ENCODE measurements at regions not wholly inside any gene's neighbourhood (a gene's known extent, or its start where the extent isn't known, plus 50 kb on each side); places are given as distances from the start of the nearest gene placed in this dataset.
"Not testable (repeated sequence)": the region's sequence is repeated elsewhere in the genome, so short reads cannot be mapped to it uniquely, and the experiment has no call there.

DNA sequence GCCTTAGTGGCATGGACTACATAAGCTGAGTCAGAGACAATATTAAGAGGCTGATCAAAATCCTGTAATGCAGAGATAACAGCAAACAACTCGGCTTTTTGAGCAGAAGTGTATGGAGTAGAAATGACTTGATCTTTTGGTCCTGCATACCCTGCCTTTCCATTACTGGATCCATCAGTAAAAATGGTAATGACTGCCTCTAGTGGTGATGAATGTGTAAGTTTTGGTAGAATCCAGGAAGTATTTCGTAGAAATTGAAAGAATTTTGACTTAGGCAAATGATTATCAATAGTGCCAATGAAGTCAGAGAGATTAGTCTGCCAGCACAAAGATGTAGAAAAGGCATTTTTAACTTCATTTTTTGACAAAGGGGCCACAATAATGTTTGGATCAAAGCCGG is 146.4 kb upstream of the API5 start:
- 6% methylated on average over 3 of the region's 3 CpGs for WGBS (ENCODE audit: low lambda C conversion rate)
- POLR2A ChIA-PET; H3K27ac ChIP-seq (ENCODE audit: extremely low read length, insufficient read depth, low read length); H3K79me2 ChIP-seq (ENCODE audit: insufficient read depth, low read length); H2AFZ ChIP-seq (ENCODE audit: low read length); H3K9ac ChIP-seq (ENCODE audit: insufficient read depth, low read depth, low read length); ATAC-seq; H3K27me3 ChIP-seq (ENCODE audit: control insufficient read depth in 1 of 2, insufficient read depth in 2 of 2, low read length in 2 of 2); H3K9me3 ChIP-seq (ENCODE audit: low read length); H4K20me1 ChIP-seq (ENCODE audit: insufficient read depth, low read length); FAIRE-seq; H3K36me3 ChIP-seq (replicated peaks in 1 of 2; ENCODE audit: control insufficient read depth in 1 of 2, insufficient read depth in 2 of 2, low read length in 2 of 2); BruUV-seq (replicated peaks); H3K4me1 ChIP-seq (ENCODE audit: insufficient read depth, low read length); in situ Hi-C loops (cut with HindIII; ENCODE audit: extremely low pct_ligation_motif_present, low pct_unique_long_range_greater_than_20kb); intact Hi-C loops (cut with micrococcal nuclease; ENCODE audit: unreplicated experiment); H3K4me3 ChIP-seq (replicated peaks in 1 of 3; ENCODE audit: insufficient read depth in 1 of 3, low read depth in 2 of 3, low read length in 3 of 3); H3K4me2 ChIP-seq (ENCODE audit: low read depth, low read length); DNase-seq (ENCODE audit: low spot score): not testable (repeated sequence)
- CTCF ChIA-PET (ENCODE audit: low intra/inter-chr PET ratio, low total read pairs) = interaction anchor here (1.4 kb wide), 1 partner anchor 395 kb away, joined by 5 read pairs; no protein-coding TSS in a partner anchor
- TF ChIP-seq STAG1 (CRISPR knock-in tag; IDR thresholded peaks at IDR 0.05) (peak; percentile 17; the same call in 1 of the 2 replicates), CTCF (CRISPR knock-in tag; IDR thresholded peaks at IDR 0.05) (0 out of 2 replicates have a peak, but pooled peaks have one; percentile 14)

GRCh38 chr11:43168241-43168640 is 143.6 kb upstream of the API5 start:
- H4K20me1 ChIP-seq (ENCODE audit: insufficient read depth, low read length); H3K27me3 ChIP-seq (ENCODE audit: control insufficient read depth in 1 of 2, insufficient read depth in 2 of 2, low read length in 2 of 2); H2AFZ ChIP-seq (ENCODE audit: low read length); H3K4me1 ChIP-seq (ENCODE audit: insufficient read depth, low read length); ATAC-seq; H3K36me3 ChIP-seq (replicated peaks in 1 of 2; ENCODE audit: control insufficient read depth in 1 of 2, insufficient read depth in 2 of 2, low read length in 2 of 2); BruUV-seq (replicated peaks); intact Hi-C loops (cut with micrococcal nuclease; ENCODE audit: unreplicated experiment); H3K27ac ChIP-seq (ENCODE audit: extremely low read length, insufficient read depth, low read length); H3K79me2 ChIP-seq (ENCODE audit: insufficient read depth, low read length); FAIRE-seq; H3K4me3 ChIP-seq (replicated peaks in 1 of 3; ENCODE audit: insufficient read depth in 1 of 3, low read depth in 2 of 3, low read length in 3 of 3); H3K9ac ChIP-seq (ENCODE audit: insufficient read depth, low read depth, low read length); DNase-seq (ENCODE audit: low spot score); H3K9me3 ChIP-seq (ENCODE audit: low read length); H3K4me2 ChIP-seq (ENCODE audit: low read depth, low read length); in situ Hi-C loops (cut with HindIII; ENCODE audit: extremely low pct_ligation_motif_present, low pct_unique_long_range_greater_than_20kb); CTCF ChIA-PET (ENCODE audit: low intra/inter-chr PET ratio, low total read pairs); POLR2A ChIA-PET: not testable (repeated sequence)
- 7% methylated on average over 2 of the region's 2 CpGs for WGBS (ENCODE audit: low lambda C conversion rate)
